Hepatocyte (in vitro differentiated cells): ENCODE measurements at regions not wholly inside any gene's neighbourhood (a gene's known extent, or its start where the extent isn't known, plus 50 kb on each side); places are given as distances from the start of the nearest gene placed in this dataset.

Experiments
- DNase-seq: peaks from one replicate; pipeline ENCODE4 v3.0.0-alpha.2; 2016; ENCODE audit warnings: low spot score
- H2AFZ ChIP-seq: fragments of 200-600 bp; sonication (generic); 2 replicates; pipeline ENCODE4 v1.6.0; 2016; ENCODE audit warnings: antibody characterized with exemption, mild to moderate bottlenecking
- H3K27ac ChIP-seq: fragments of 200-600 bp; sonication (generic); 2 replicates; pipeline ENCODE4 v1.5.1; 2016; ENCODE audit warnings: mild to moderate bottlenecking
- H3K27me3 ChIP-seq: fragments of 200-600 bp; sonication (generic); 2 replicates; pipeline ENCODE4 v1.6.1; 2016
- H3K36me3 ChIP-seq: fragments of 200-600 bp; sonication (generic); replicated peaks from 2 replicates; pipeline ENCODE4 v1.5.1; 2016; ENCODE audit warnings: low read depth; ENCODE audit not compliant: insufficient read depth
- H3K4me1 ChIP-seq: fragments of 200-600 bp; sonication (generic); 2 replicates; pipeline ENCODE4 v1.5.1; 2016; ENCODE audit warnings: mild to moderate bottlenecking, moderate library complexity; ENCODE audit not compliant: insufficient read depth
- H3K4me2 ChIP-seq: fragments of 200-600 bp; sonication (generic); 2 replicates; pipeline ENCODE4 v1.6.0; 2016
- H3K4me3 ChIP-seq: fragments of 200-600 bp; sonication (generic); 2 replicates; pipeline ENCODE4 v1.5.1; 2016; ENCODE audit warnings: mild to moderate bottlenecking
- H3K79me2 ChIP-seq: fragments of 200-600 bp; sonication (generic); 2 replicates; pipeline ENCODE4 v1.6.0; 2017; ENCODE audit warnings: mild to moderate bottlenecking
- H3K9me2 ChIP-seq: fragments of 200-600 bp; sonication (generic); replicated peaks from 2 replicates; pipeline ENCODE4 v1.6.0; 2017; ENCODE audit warnings: mild to moderate bottlenecking; ENCODE audit not compliant: insufficient read depth
- H3K9me3 ChIP-seq: fragments of 200-600 bp; sonication (generic); 2 replicates; pipeline ENCODE4 v1.5.1; 2016; ENCODE audit warnings: low read depth, mild to moderate bottlenecking
- H4K20me1 ChIP-seq: fragments of 200-600 bp; sonication (generic); 2 replicates; pipeline ENCODE4 v1.6.0; 2016; ENCODE audit warnings: mild to moderate bottlenecking; ENCODE audit not compliant: insufficient read depth, poor library complexity, severe bottlenecking
- CTCF ChIP-seq: fragments of 200-600 bp; sonication (generic); IDR thresholded peaks from 2 replicates; pipeline ENCODE4 v1.5.1; 2016; ENCODE audit warnings: antibody characterized with exemption, mild to moderate bottlenecking; ENCODE audit not compliant: poor library complexity
- EZH2 ChIP-seq: fragments of 200-600 bp; sonication (generic); IDR thresholded peaks from 2 replicates; pipeline ENCODE4 v1.6.1; 2016; ENCODE audit warnings: antibody characterized with exemption, mild to moderate bottlenecking, borderline replicate concordance
- EZH2phosphoT487 ChIP-seq: fragments of 200-600 bp; sonication (generic); IDR thresholded peaks from one replicate; pipeline ENCODE4 v1.6.1; 2018; ENCODE audit warnings: antibody characterized with exemption, mild to moderate bottlenecking, low read depth, moderate library complexity; ENCODE audit not compliant: unreplicated experiment, severe bottlenecking
- WGBS: methylation state at CpG from one replicate; pipeline ENCODE4 v1.1.6; 2016; ENCODE audit warnings: low lambda C conversion rate; ENCODE audit errors: missing lambda C conversion rate; 5-methylcytosine and 5-hydroxymethylcytosine counted together

GRCh38 chr5:71939452-71940230 is 167.6 kb upstream of the MAP1B start:
- TF ChIP-seq CTCF (no peak), EZH2 (no peak), EZH2phosphoT487 (no peak)
- 46% methylated on average over 8 of the region's 8 CpGs for WGBS
- no peak for DNase-seq
- Histone ChIP-seq H3K79me2 (no peaks in the 10 kb centered on the region), H3K4me3 (no peak overlapping the region), H3K4me2 (no peak overlapping the region), H3K4me1 (no peaks in the 10 kb centered on the region), H3K9me2 (no peaks in the 10 kb centered on the region), H4K20me1 (no peaks in the 10 kb centered on the region), H3K27me3 (no peaks in the 10 kb centered on the region), H3K9me3 (no peaks in the 10 kb centered on the region), H3K36me3 (no peaks in the 10 kb centered on the region), H3K27ac (peak overlapping the region; percentile 19), H2AFZ (no peak overlapping the region)

- H4K20me1 ChIP-seq = no peaks in the 10 kb centered on the region
- no peak overlapping the region for H2AFZ ChIP-seq
- H3K4me3 ChIP-seq = no peak overlapping the region
- no peak overlapping the region for H3K4me2 ChIP-seq
- DNase-seq = no peak
- H3K27ac ChIP-seq = no peak overlapping the region
- H3K4me1 ChIP-seq = no peaks in the 10 kb centered on the region
- H3K36me3 ChIP-seq = no peaks in the 10 kb centered on the region
- no peaks in the 10 kb centered on the region for H3K27me3 ChIP-seq
- H3K9me2 ChIP-seq = no peaks in the 10 kb centered on the region
- TF ChIP-seq EZH2 (no peak), EZH2phosphoT487 (no peak), CTCF (no peak)
- no peaks in the 10 kb centered on the region for H3K9me3 ChIP-seq
- H3K79me2 ChIP-seq = no peaks in the 10 kb centered on the region
- WGBS = 58% methylated on average over 8 of the region's 8 CpGs
Observed at GRCh38 chr5:71943874-71944273, 163.4 kb upstream of the MAP1B start.

GRCh38 chr5:71945436-71945835 is 161.8 kb upstream of the MAP1B start:
- DNase-seq = no peak
- no peaks in the 10 kb centered on the region for H3K9me3 ChIP-seq
- no peaks in the 10 kb centered on the region for H3K9me2 ChIP-seq
- no peaks in the 10 kb centered on the region for H3K4me1 ChIP-seq
- no peaks in the 10 kb centered on the region for H4K20me1 ChIP-seq
- H2AFZ ChIP-seq = no peak overlapping the region
- H3K79me2 ChIP-seq = no peaks in the 10 kb centered on the region
- H3K27ac ChIP-seq = no peak overlapping the region
- TF ChIP-seq EZH2 = no peak
- no peak for TF ChIP-seq CTCF
- TF ChIP-seq EZH2phosphoT487 = no peak
- 93% methylated on average over 6 of the region's 6 CpGs for WGBS
- H3K36me3 ChIP-seq = no peaks in the 10 kb centered on the region
- no peak overlapping the region for H3K4me2 ChIP-seq
- H3K27me3 ChIP-seq = no peaks in the 10 kb centered on the region
- H3K4me3 ChIP-seq = no peak overlapping the region
